ENCODE measurements at regions not wholly inside any gene's neighbourhood (a gene's known extent, or its start where the extent isn't known, plus 50 kb on each side); places are given as distances from the start of the nearest gene placed in this dataset.

DNA sequence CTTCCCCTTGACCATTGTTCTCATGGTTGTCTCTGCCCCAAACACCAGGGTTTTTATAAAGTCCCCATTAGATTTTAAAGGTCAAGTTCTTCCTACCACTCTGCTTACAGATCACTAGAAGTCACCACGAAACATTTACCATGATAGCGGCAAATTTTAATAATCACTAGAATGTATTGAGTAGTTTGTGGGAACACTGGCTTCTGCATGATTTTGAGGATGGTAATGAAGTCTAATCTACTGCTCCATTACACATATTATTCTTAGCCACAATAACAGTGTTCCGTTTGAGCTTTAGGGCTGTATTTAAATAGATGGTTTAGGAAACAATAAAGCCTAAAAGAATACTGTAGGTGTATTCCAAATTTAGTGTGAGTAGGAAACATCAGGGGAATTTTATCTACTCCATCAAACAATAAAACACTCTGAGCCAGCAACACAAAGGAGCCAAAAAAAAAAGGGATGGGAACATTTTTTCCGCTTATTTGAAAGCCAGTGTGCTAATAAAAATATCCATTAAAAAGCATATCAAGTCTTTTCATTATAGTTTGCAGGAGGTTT lies 49.7 kb downstream of the KLF12 start:
- Mint-ChIP-seq H3K4me3 (no peak overlapping the region), H3K36me3 (ENCODE audit: low read depth) (peaks cover 2% of the 10 kb centered on the region), H3K27ac (no peak overlapping the region), H3K27me3 (no peaks in the 10 kb centered on the region), H3K4me1 (peaks cover 45% of the 10 kb centered on the region)
- no peaks in the 10 kb centered on the region for H3K9me3 ChIP-seq (ENCODE audit: control insufficient read depth, low read length, poor library complexity, severe bottlenecking)
- ATAC-seq (no peak), DNase-seq (no peak)

GRCh38 chr13:74082741-74083160 lies 51.5 kb downstream of the KLF12 start:
- Mint-ChIP-seq H3K4me1 (peaks cover 43% of the 10 kb centered on the region), H3K27me3 (no peaks in the 10 kb centered on the region), H3K4me3 (no peak overlapping the region), H3K36me3 (ENCODE audit: low read depth) (peaks cover 2% of the 10 kb centered on the region), H3K27ac (peak overlapping the region; percentile 37)
- ATAC-seq, result no peak
- no peak for DNase-seq
- no peaks in the 10 kb centered on the region for H3K9me3 ChIP-seq (ENCODE audit: control insufficient read depth, low read length, poor library complexity, severe bottlenecking)

GRCh38 chr13:74080762-74081161 lies 53.4 kb downstream of the KLF12 start:
- ATAC-seq (peak; percentile 92), DNase-seq (no peak)
- H3K36me3 Mint-ChIP-seq (ENCODE audit: low read depth), result peaks cover 2% of the 10 kb centered on the region
- H3K9me3 ChIP-seq (ENCODE audit: control insufficient read depth, low read length, poor library complexity, severe bottlenecking), result no peaks in the 10 kb centered on the region
- no peaks in the 10 kb centered on the region for H3K27me3 Mint-ChIP-seq
- H3K27ac Mint-ChIP-seq, result no peak overlapping the region
- H3K4me3 Mint-ChIP-seq, result peak overlapping the region; percentile 39
- H3K4me1 Mint-ChIP-seq, result peaks cover 43% of the 10 kb centered on the region

GRCh38 chr13:74077792-74078191 lies 56.4 kb downstream of the KLF12 start:
- no peaks in the 10 kb centered on the region for H3K36me3 Mint-ChIP-seq (ENCODE audit: low read depth)
- no peak overlapping the region for H3K4me3 Mint-ChIP-seq
- no peak for ATAC-seq
- H3K9me3 ChIP-seq (ENCODE audit: control insufficient read depth, low read length, poor library complexity, severe bottlenecking), result no peaks in the 10 kb centered on the region
- no peak overlapping the region for H3K27ac Mint-ChIP-seq
- H3K27me3 Mint-ChIP-seq, result no peaks in the 10 kb centered on the region
- H3K4me1 Mint-ChIP-seq, result peaks cover 42% of the 10 kb centered on the region
- no peak for DNase-seq

- no peaks in the 10 kb centered on the region for H3K36me3 Mint-ChIP-seq (ENCODE audit: low read depth)
- peaks cover 38% of the 10 kb centered on the region for H3K4me1 Mint-ChIP-seq
- no peaks in the 10 kb centered on the region for H3K27me3 Mint-ChIP-seq
- no peak overlapping the region for H3K4me3 Mint-ChIP-seq
- H3K9me3 ChIP-seq (ENCODE audit: control insufficient read depth, low read length, poor library complexity, severe bottlenecking), result no peaks in the 10 kb centered on the region
- DNase-seq (no peak), ATAC-seq (no peak)
- no peak overlapping the region for H3K27ac Mint-ChIP-seq
Observed at GRCh38 chr13:74077375-74077774, 56.8 kb downstream of the KLF12 start.

DNA sequence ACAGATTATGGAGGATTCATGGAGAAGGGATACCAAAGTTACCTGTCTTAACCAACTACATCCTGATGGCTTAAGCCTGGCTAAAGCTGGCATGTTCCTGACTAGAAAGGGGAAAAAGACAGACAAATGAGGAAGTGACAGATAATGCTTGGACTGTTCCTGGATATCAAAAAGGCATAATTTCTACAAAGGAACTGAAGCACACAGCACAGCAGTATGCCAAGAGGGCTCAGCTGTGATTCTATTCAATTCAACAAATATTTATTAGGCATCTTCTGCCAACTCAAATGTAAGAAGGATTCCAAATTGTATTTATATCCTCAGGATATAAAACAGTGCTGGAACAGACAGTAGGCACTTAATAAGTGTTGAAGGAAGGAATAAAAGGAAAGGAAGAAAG lies 59.5 kb downstream of the KLF12 start:
- Mint-ChIP-seq H3K27me3 (no peaks in the 10 kb centered on the region), H3K36me3 (ENCODE audit: low read depth) (no peaks in the 10 kb centered on the region), H3K27ac (no peak overlapping the region), H3K4me3 (peak overlapping the region; percentile 52), H3K4me1 (peaks cover 35% of the 10 kb centered on the region)
- DNase-seq (no peak), ATAC-seq (no peak)
- H3K9me3 ChIP-seq (ENCODE audit: control insufficient read depth, low read length, poor library complexity, severe bottlenecking), result no peaks in the 10 kb centered on the region

DNA sequence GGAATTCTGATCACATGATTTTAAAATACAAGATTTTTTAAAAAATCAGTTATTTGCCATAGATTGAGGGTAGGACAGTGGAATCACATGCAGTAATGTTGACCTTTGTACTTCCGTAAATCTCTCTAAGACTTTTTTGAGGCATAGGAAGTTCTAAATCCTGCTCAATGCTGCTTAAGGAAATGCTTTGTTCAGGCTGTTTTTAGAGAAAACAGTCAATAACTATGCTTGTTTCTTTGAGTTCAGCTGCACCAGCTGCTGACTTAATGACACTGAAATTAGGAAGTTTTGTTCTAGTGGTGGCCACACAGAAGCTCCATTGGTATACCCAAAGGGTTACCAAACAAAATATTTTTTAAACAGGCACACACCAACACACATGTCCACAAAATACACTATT lies 60.9 kb downstream of the KLF12 start:
- ATAC-seq, result no peak

DNA sequence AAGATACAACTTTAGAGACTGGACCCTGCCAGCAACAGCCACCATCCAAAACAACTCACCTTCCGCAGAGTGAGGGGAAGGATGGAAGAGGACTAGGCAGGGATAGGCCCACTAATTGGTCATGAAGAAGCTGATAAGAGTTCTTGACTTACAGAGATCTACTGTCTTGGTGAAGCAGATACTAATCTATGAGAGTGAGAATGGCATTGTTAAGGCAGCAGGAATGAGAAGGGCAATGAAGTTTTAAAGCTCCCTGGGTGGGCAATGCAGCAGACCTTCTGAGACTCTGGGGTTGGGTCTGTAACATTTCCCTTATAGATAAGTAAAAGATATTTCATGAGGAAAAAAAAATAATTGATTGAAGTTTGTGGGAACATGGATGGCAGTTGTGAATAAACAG lies 63.7 kb downstream of the KLF12 start:
- no peak for DNase-seq
- Mint-ChIP-seq H3K27ac (peak overlapping the region; percentile 86), H3K4me3 (peak overlapping the region; percentile 85), H3K4me1 (peaks cover 55% of the 10 kb centered on the region), H3K27me3 (no peaks in the 10 kb centered on the region), H3K36me3 (ENCODE audit: low read depth) (no peaks in the 10 kb centered on the region)
- no peaks in the 10 kb centered on the region for H3K9me3 ChIP-seq (ENCODE audit: control insufficient read depth, low read length, poor library complexity, severe bottlenecking)
- peak; percentile 24 for ATAC-seq

More for the DNA sequence above, 60.9 kb downstream of the KLF12 start:
- Mint-ChIP-seq H3K4me3 (no peak overlapping the region), H3K4me1 (peaks cover 49% of the 10 kb centered on the region), H3K27me3 (no peaks in the 10 kb centered on the region), H3K27ac (no peak overlapping the region), H3K36me3 (ENCODE audit: low read depth) (no peaks in the 10 kb centered on the region)
- DNase-seq, result no peak
- H3K9me3 ChIP-seq (ENCODE audit: control insufficient read depth, low read length, poor library complexity, severe bottlenecking), result no peaks in the 10 kb centered on the region

- DNase-seq, result peak in 2 of 3 donors; percentile 11
- no peaks in the 10 kb centered on the region for H3K36me3 Mint-ChIP-seq (ENCODE audit: low read depth)
Observed at GRCh38 chr13:74070065-74070464, 64.1 kb downstream of the KLF12 start.

DNA sequence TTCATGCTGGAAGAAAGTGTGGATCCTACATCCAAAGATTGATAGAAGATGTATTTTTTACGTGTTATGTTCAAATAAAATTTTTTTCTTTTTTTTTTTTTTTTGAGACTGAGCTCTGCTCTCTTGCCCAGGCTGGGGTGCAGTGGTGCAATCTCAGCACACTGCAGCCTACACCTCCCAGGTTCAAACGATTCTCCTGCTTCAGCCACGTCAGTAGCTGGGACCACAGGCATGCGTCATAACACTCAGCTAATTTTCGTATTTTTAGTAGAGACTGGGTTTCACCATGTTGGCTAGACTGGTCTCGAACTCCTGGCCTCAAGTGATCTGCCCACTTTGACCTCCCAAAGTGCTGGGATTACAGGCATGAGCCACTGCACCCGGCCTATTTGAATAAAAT lies 65.7 kb downstream of the KLF12 start:
- peak overlapping the region; percentile 86 for H3K27ac Mint-ChIP-seq
- H3K27me3 Mint-ChIP-seq, result no peaks in the 10 kb centered on the region
- ATAC-seq (peak; percentile 26), DNase-seq (no peak)
- peak overlapping the region; percentile 36 for H3K4me3 Mint-ChIP-seq
- H3K9me3 ChIP-seq (ENCODE audit: control insufficient read depth, low read length, poor library complexity, severe bottlenecking), result no peaks in the 10 kb centered on the region
- H3K36me3 Mint-ChIP-seq (ENCODE audit: low read depth), result no peaks in the 10 kb centered on the region
- H3K4me1 Mint-ChIP-seq, result peaks cover 53% of the 10 kb centered on the region

More at GRCh38 chr13:74070065-74070464, 64.1 kb downstream of the KLF12 start:
- H3K9me3 ChIP-seq (ENCODE audit: control insufficient read depth, low read length, poor library complexity, severe bottlenecking), result no peaks in the 10 kb centered on the region
- Mint-ChIP-seq H3K4me3 (peak overlapping the region; percentile 85), H3K27ac (peak overlapping the region; percentile 86), H3K4me1 (peaks cover 55% of the 10 kb centered on the region), H3K27me3 (no peaks in the 10 kb centered on the region)
- ATAC-seq, result peak; percentile 91

GRCh38 chr13:74067818-74068217 lies 66.4 kb downstream of the KLF12 start:
- no peak overlapping the region for H3K4me3 Mint-ChIP-seq
- H3K36me3 Mint-ChIP-seq (ENCODE audit: low read depth), result no peaks in the 10 kb centered on the region
- peak overlapping the region; percentile 27 for H3K27ac Mint-ChIP-seq

DNA sequence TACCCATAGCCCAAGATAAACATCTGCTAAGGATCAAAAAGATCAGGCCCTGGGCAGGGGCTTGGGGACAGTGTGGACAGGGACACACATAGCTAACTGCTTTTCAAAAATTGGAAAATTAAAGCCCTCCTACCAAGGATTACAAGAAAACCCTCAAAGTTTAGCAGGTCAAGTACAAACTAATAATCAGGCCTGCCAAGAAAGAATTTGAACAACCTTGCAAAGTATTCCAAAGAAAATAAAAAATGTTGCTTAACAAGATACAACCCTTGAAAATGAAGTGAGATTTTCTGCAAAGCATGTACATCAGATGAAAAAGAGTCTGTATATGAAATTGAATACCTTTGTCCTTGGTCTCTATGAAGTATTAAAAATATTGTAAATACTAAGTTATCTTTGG lies 67.3 kb downstream of the KLF12 start:
- Mint-ChIP-seq H3K27me3 (no peaks in the 10 kb centered on the region), H3K36me3 (ENCODE audit: low read depth) (no peaks in the 10 kb centered on the region), H3K4me3 (no peak overlapping the region), H3K4me1 (peaks cover 63% of the 10 kb centered on the region), H3K27ac (peak overlapping the region; percentile 27)
- no peaks in the 10 kb centered on the region for H3K9me3 ChIP-seq (ENCODE audit: control insufficient read depth, low read length, poor library complexity, severe bottlenecking)
- no peak for DNase-seq
- ATAC-seq, result no peak

More at GRCh38 chr13:74067818-74068217, 66.4 kb downstream of the KLF12 start:
- DNase-seq (no peak), ATAC-seq (no peak)
- no peaks in the 10 kb centered on the region for H3K9me3 ChIP-seq (ENCODE audit: control insufficient read depth, low read length, poor library complexity, severe bottlenecking)
- Mint-ChIP-seq H3K27me3 (no peaks in the 10 kb centered on the region), H3K4me1 (peaks cover 56% of the 10 kb centered on the region)

DNA sequence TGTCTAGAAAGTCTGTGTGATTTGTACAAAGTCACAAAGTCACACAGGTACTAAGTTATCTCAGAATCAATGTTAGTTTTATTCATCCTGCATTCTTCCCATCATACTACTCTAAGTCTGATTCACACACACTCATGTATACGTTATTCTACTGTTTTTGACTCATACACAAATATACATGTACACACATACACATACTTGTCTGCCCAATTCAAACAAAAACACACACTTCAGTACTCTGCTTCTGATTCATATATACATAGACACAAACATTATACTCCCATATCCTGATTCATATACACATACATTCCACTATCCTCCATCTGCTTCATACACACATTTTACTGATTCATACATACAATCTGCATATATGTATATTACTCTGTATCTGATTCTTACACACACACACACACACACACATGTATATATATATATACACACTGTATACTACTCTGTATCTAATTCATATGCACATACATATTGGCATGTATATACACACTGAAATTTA lies 69.3 kb downstream of the KLF12 start:
- ATAC-seq (no peak), DNase-seq (no peak)
- no peaks in the 10 kb centered on the region for H3K36me3 Mint-ChIP-seq (ENCODE audit: low read depth)
- peaks cover 67% of the 10 kb centered on the region for H3K4me1 Mint-ChIP-seq
- H3K27ac Mint-ChIP-seq, result peak overlapping the region; percentile 85
- H3K27me3 Mint-ChIP-seq, result no peaks in the 10 kb centered on the region
- no peaks in the 10 kb centered on the region for H3K9me3 ChIP-seq (ENCODE audit: control insufficient read depth, low read length, poor library complexity, severe bottlenecking)
- H3K4me3 Mint-ChIP-seq, result no peak overlapping the region

DNA sequence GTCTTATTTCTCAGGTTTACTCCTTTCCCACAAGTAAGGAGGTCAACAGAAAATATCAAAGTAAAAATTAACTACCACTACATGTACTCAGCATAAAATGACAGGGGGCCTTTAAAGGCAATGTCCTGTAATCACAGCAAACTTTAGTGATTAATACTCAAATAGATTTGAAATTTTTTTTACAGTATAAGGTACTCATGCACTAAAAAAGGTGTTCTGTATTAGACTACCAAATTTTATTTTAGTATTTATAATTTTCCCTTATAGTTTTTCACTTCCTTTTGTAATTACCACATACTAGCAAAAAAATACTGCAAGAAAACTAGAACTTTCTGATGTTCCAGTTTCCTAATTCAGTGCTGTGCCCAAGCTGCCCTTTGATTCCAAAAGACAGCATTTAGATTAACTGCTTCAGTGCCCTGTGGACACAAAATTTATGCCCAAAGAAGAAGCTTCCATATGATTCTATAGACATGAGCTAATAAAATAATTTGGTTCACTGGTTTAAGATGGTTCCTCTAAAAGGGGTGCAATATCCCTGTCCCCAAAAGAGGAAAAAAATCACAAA lies 70.6 kb downstream of the KLF12 start:
- DNase-seq (no peak), ATAC-seq (no peak)
- no peaks in the 10 kb centered on the region for H3K27me3 Mint-ChIP-seq
- H3K4me3 Mint-ChIP-seq, result no peak overlapping the region
- no peaks in the 10 kb centered on the region for H3K9me3 ChIP-seq (ENCODE audit: control insufficient read depth, low read length, poor library complexity, severe bottlenecking)
- peaks cover 59% of the 10 kb centered on the region for H3K4me1 Mint-ChIP-seq
- H3K27ac Mint-ChIP-seq, result peak overlapping the region; percentile 85
- no peaks in the 10 kb centered on the region for H3K36me3 Mint-ChIP-seq (ENCODE audit: low read depth)

Data from T-helper 17 cell (primary cell).